Breast epithelium (tissue), 4 donors: ENCODE measurements at regions not wholly inside any gene's neighbourhood (a gene's known extent, or its start where the extent isn't known, plus 50 kb on each side); places are given as distances from the start of the nearest gene placed in this dataset.

Source experiments
- DNase-seq, 2 donors: peaks; one replicate each; pipeline ENCODE4 v3.0.0-alpha.2; 2019; ENCODE audit warnings: low spot score in 2 of 2
- H3K27ac ChIP-seq, 2 donors: fragments of 200-600 bp; sonication (generic) in 1 of 2; one replicate each; pipeline ENCODE4 v1.5.1; 2016 to 2019; ENCODE audit warnings: mild to moderate bottlenecking in 1 of 2
- H3K27me3 ChIP-seq, 2 donors: fragments of 200-600 bp; sonication (generic) in 1 of 2; one replicate each; pipeline versions ENCODE4 v1.5.1 to v1.6.0; 2017 to 2019; ENCODE audit warnings: control low read depth in 1 of 2, mild to moderate bottlenecking in 1 of 2
- H3K36me3 ChIP-seq: fragments of 200-600 bp; one replicate; pipeline ENCODE4 v1.5.1; 2019
- H3K4me1 ChIP-seq, 2 donors: fragments of 200-600 bp; sonication (generic); one replicate each; pipeline ENCODE4 v1.5.1; 2016 to 2019; ENCODE audit warnings: control low read depth in 1 of 2
- H3K4me3 ChIP-seq, 3 donors: fragments of 200-600 bp; sonication (generic); 1 replicate in 2 of 3; 2 replicates in 1 of 3; pipeline ENCODE4 v1.5.1; 2016 to 2019; ENCODE audit warnings: mild to moderate bottlenecking in 3 of 3, moderate library complexity in 2 of 3
- H3K9me3 ChIP-seq, 2 donors: fragments of 200-600 bp; sonication (generic) in 1 of 2; one replicate each; pipeline ENCODE4 v1.5.1; 2016 to 2019; ENCODE audit warnings: control low read depth in 1 of 2
- POLR2A ChIP-seq: fragments of 450-650 bp; IDR thresholded peaks from one replicate; pipeline ENCODE4 v1.6.1; 2016; ENCODE audit warnings: antibody characterized with exemption, mild to moderate bottlenecking, moderate library complexity
- POLR2AphosphoS5 ChIP-seq, 3 donors: sonication (generic); formaldehyde crosslinking; IDR thresholded peaks; one replicate each; pipeline ENCODE4 v1.6.1; 2017; ENCODE audit warnings: antibody characterized with exemption in 3 of 3
- intact Hi-C: fragments of 100-400 bp; cut with DNase I; formaldehyde crosslinking; loops from one replicate; pipeline ENCODE4 v1.15.1; 2023; ENCODE audit warnings: low total_unique reads
- TF ChIP-seq, protein P1 (sequence below), 3 donors: fragments of 450-650 bp; IDR thresholded peaks; one replicate each; pipeline ENCODE4 v1.5.1; 2016 to 2017; ENCODE audit warnings: antibody characterized with exemption in 3 of 3, mild to moderate bottlenecking in 3 of 3, moderate library complexity in 3 of 3

DNA sequence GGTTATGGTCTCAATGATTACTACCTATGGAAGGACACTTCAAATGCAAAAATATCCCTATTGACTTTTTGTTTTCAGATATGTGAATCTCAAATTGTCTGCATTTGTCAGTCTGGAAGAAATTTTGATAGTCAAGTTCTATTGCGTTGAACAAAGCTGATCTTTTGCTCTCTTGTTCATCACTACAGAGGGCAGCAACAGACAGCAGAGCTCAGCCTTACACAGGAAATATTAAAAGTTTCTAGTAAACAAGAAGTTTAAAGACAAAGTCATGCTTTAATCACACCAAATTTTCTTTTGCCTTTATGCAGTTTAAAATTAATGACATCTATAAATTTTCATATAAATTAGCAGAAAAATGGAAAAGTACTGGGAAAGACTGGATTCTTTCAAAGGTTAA, 617.5 kb downstream of the NR4A2 start:
- Histone ChIP-seq H3K27me3 (no peaks in the 10 kb centered on the region), H3K27ac (no peak overlapping the region), H3K4me3 (no peak overlapping the region), H3K9me3 (no peaks in the 10 kb centered on the region), H3K36me3 (no peaks in the 10 kb centered on the region), H3K4me1 (no peaks in the 10 kb centered on the region)
- DNase-seq: no peak
- intact Hi-C loops: no loop called here
- TF ChIP-seq, protein P1, sequence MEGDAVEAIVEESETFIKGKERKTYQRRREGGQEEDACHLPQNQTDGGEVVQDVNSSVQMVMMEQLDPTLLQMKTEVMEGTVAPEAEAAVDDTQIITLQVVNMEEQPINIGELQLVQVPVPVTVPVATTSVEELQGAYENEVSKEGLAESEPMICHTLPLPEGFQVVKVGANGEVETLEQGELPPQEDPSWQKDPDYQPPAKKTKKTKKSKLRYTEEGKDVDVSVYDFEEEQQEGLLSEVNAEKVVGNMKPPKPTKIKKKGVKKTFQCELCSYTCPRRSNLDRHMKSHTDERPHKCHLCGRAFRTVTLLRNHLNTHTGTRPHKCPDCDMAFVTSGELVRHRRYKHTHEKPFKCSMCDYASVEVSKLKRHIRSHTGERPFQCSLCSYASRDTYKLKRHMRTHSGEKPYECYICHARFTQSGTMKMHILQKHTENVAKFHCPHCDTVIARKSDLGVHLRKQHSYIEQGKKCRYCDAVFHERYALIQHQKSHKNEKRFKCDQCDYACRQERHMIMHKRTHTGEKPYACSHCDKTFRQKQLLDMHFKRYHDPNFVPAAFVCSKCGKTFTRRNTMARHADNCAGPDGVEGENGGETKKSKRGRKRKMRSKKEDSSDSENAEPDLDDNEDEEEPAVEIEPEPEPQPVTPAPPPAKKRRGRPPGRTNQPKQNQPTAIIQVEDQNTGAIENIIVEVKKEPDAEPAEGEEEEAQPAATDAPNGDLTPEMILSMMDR (IDR thresholded peaks at IDR 0.05): no peak
- no peak for TF ChIP-seq POLR2AphosphoS5 (IDR thresholded peaks at IDR 0.05)
- TF ChIP-seq POLR2A: no peak

DNA sequence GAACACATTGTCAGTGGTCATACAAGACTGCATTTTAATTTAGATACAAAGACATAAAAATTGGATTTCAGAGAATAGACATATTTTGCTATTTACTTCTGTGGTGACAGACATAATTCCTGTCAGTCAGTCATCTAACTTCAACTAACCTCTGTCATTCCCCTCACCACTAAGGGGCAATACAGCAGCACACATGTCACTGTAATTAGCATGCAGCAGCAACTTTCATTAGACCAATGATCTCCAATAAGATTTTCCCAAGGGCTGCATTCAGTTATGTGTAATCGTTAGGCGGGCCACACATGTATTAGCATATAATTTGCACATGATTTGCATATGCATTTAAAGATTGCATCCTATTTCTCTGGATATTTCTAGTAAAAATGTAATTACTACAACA, 624.5 kb downstream of the NR4A2 start:
- DNase-seq: no peak
- H3K9me3 ChIP-seq: no peaks in the 10 kb centered on the region
- no peaks in the 10 kb centered on the region for H3K36me3 ChIP-seq
- H3K4me3 ChIP-seq: no peak overlapping the region
- H3K4me1 ChIP-seq: no peaks in the 10 kb centered on the region
- TF ChIP-seq POLR2A (no peak), POLR2AphosphoS5 (IDR thresholded peaks at IDR 0.05) (no peak)
- TF ChIP-seq, protein P1 (IDR thresholded peaks at IDR 0.05): no peak
- no peaks in the 10 kb centered on the region for H3K27me3 ChIP-seq
- intact Hi-C loops: no loop called here
- no peak overlapping the region for H3K27ac ChIP-seq

DNA sequence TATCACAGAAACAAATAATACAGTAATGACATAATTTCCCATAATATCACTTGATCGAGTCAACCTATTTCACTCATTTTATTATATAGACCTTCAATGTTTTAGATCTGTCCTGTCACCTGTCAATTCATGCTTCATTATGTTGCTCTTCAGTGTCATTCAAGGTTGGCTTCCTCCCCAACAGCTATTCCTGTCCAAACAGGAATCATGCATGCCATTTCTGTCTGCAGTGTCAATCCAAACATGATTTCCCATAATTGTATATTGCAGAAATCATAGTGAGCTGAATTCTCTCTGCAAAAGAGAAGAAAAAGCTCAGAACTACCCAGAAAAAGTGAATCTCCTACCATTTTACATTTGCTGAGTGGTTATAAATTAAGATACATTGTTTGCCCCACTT, 628.6 kb downstream of the NR4A2 start:
- no peaks in the 10 kb centered on the region for H3K9me3 ChIP-seq
- no peak overlapping the region for H3K27ac ChIP-seq
- no peak overlapping the region for H3K4me3 ChIP-seq
- no peaks in the 10 kb centered on the region for H3K36me3 ChIP-seq
- TF ChIP-seq POLR2A (no peak), POLR2AphosphoS5 (IDR thresholded peaks at IDR 0.05) (no peak)
- TF ChIP-seq, protein P1 (IDR thresholded peaks at IDR 0.05): no peak
- no peaks in the 10 kb centered on the region for H3K27me3 ChIP-seq
- H3K4me1 ChIP-seq: no peaks in the 10 kb centered on the region
- intact Hi-C loops: no loop called here
- no peak for DNase-seq

DNA sequence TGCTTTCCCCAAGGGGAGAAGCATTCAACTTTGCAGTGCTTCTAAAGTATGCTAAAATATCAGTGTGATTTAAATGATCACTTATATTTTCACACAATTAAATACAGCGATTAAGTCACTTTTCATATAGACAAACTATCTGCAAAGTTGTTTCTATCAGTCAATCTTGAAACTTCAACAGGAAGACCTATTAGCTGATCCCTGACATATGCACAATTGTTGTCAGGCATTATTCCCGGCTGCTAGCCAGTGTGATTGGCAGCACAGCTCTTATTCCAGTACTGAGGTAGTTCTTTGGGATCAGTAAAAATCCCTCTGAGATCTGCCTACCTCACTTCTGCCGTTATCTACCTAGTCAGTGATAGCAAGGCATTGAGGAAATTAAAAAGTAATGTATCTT, 629.5 kb downstream of the NR4A2 start:
- Histone ChIP-seq H3K9me3 (no peaks in the 10 kb centered on the region), H3K27ac (no peak overlapping the region), H3K27me3 (no peaks in the 10 kb centered on the region), H3K4me1 (no peaks in the 10 kb centered on the region), H3K4me3 (no peak overlapping the region), H3K36me3 (no peaks in the 10 kb centered on the region)
- intact Hi-C loops: no loop called here
- no peak for DNase-seq
- TF ChIP-seq POLR2A: no peak
- TF ChIP-seq, protein P1 (IDR thresholded peaks at IDR 0.05): no peak
- TF ChIP-seq POLR2AphosphoS5 (IDR thresholded peaks at IDR 0.05): no peak

DNA sequence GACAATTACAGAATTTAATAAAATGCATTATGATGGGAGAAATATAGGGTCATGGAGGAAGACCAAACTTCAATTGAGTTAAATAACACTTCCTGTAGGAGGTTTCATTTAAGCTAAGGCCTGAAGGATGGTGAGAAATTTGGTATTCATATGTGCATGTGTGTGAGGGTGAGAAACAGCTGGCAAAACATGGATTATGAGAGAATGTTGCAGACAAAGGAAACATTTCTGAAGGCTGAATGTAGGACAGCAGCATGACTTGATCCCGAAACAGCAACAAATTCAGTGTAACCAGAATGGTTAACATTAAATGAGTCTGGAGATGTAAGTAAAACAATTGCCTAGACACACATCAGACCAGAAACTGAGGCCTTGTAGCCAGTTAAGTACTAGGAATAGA, 630.8 kb downstream of the NR4A2 start:
- TF ChIP-seq, protein P1 (IDR thresholded peaks at IDR 0.05): no peak
- TF ChIP-seq POLR2A (no peak), POLR2AphosphoS5 (IDR thresholded peaks at IDR 0.05) (no peak)
- Histone ChIP-seq H3K27ac (no peak overlapping the region), H3K36me3 (no peaks in the 10 kb centered on the region), H3K4me3 (no peak overlapping the region), H3K9me3 (no peaks in the 10 kb centered on the region), H3K4me1 (no peaks in the 10 kb centered on the region), H3K27me3 (no peaks in the 10 kb centered on the region)
- DNase-seq: no peak
- intact Hi-C loops: no loop called here
